Limb (tissue), 2 donors: ENCODE measurements at regions not wholly inside any gene's neighbourhood (a gene's known extent, or its start where the extent isn't known, plus 50 kb on each side); places are given as distances from the start of the nearest gene placed in this dataset.

Source experiments
- DNase-seq, 2 donors: peaks; one replicate each; pipeline ENCODE4 v3.0.0-alpha.2; 2016; ENCODE audit errors: extremely low spot score in 2 of 2

DNA sequence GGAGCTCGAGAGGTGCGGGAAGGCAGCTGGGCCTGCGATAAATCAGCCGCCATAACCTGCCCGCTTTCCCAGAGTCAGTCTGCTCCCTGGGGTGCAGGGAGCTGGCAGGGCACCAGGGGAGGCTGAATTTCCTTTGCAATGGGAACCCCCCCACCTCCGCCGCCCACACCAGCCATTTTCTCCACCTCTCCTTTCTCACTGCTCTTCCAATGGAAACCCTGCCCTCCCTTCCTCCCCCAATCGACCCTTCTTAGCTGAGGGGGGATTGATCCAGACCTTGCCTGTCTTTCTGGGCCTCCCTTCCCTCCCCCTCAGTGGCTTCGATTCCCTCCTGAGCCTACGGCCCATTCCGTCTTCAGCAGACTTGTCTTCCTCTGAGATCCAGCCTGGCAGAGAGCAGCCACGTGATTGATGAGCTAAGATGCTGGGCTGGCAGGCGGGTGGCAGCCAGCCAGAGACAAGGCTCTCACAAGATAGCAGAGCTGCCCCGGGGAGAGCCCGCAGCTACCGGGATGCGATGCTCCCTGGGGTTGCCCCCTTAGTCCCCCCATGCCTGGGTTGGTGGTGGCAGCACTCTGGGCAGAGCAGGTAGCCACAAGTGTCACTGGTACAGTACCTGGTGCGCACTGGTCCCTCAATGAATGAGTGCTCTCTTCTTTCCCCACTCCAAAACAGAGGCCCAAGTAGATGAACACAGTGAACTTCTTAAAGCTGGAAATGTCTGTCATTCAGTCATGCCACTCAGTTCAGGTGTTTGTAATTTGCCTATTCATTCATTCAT, 53.7 kb upstream of the FABP6 start:
- peak in 1 of 2 donors; percentile 72 for DNase-seq

DNA sequence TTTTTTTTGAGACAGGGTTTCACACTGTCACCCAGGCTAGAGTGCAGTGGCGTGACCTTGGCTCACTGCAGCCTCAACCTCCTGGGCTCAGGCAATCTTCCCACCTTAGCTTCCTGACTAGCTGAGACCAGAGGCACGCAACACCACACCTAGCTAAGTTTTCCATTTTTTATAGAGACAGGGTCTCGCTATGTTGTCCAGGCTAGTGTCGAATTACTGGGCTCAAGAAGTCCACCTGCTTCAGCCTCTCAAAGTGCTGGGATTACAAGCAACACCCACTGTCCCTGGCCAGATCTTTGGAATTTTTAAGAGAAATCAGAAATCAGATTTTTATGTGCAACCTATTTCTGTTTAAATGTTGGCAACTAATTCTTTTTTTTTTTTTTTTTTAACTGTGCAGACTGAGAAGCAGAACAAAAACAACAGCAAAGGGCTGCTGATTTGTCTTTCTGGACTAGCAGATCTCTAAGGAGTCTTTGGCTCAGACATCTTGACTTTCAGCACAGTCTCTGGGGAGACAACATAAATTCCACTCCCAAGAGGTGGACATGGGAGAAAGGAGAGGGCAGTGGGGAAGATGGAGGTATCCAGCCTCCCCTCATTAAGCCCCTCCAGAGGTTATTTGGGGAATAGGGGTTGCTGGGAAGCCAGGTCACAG, 54.4 kb upstream of the FABP6 start:
- no peak for DNase-seq

DNA sequence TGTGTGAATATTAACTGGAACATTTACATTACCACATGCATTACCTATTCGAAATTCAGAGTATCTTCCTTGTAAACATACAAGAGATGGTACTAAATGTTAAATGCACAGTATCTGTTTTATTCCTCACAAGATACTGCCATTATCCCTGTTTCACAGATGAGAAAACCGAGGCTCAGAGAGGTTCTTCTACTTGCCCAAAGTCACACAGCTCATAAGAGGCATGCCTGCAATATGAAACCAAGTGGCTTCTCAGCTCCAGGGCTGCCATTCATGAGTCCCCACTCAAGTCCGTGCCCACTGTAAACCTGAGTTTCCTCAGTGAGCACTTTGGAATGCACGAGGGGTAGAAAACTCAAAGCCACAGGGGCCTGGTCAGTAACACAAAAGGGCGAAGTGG, 55.0 kb upstream of the FABP6 start:
- no peak for DNase-seq

DNA sequence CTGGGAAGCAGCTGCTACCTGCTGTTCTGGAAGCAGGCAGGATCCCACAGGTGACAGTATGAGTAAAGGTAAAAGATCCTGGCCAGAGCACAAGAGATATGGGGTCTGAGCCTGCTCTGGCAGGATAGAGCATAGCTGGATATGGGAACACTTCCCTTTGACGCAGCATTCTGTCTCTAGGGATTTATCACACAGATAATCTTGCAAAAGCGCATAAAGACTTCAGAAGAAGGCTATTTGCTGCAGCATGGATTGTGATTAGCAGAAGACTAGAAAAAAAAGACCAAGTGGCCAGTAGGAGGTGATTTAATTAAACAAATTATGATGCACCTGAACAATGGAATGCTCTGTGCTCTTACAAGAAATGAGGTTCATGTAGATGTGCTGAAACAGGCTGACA, 52.4 kb upstream of the PWWP2A start:
- DNase-seq = no peak

DNA sequence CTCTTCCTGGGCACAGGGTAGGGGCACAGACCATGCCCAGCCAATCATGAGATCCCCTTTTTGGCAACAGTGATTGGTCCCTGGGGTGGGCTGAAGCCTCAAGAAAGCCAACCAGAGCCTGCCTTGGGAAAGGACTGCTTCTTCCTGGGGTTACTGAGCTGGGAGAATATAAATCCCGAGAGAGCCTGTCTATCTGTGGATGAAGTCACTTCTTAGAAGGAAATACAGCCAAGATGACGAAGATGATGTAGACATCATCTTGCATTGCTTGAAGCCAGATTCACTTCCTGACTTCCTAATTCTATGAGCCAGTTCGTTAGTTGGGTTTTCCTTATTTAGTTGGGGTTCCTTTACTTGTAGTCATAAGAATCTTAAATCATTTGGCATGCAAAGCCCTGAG, 50.1 kb upstream of the PWWP2A start:
- DNase-seq = no peak
